Stimulated activated effector memory CD8-positive, alpha-beta T cell treated with anti-CD3 and anti-CD28 coated beads, Interleukin-12 subunit alpha, Interleukin-12 subunit beta, amount 100 ng/mL, for 72 hours (primary cell): ENCODE measurements at regions not wholly inside any gene's neighbourhood (a gene's known extent, or its start where the extent isn't known, plus 50 kb on each side); places are given as distances from the start of the nearest gene placed in this dataset.

ENCODE experiments used
- ATAC-seq: fragments of 150-1000 bp; cut with Tn5 transposase; 2 replicates; pipeline ENCODE4 v1.10.0; 2021
- DNase-seq, 2 donors: peaks; one replicate each; pipeline ENCODE4 v3.0.0; 2021 to 2022; ENCODE audit warnings: low spot score in 2 of 2
- H3K27ac Mint-ChIP-seq: one replicate; pipeline ENCODE4 v1.8.0; 2022; ENCODE audit warnings: mild to moderate bottlenecking, mixed read lengths
- H3K36me3 Mint-ChIP-seq: one replicate; pipeline ENCODE4 v1.8.0; 2022; ENCODE audit warnings: mild to moderate bottlenecking, mixed read lengths
- H3K4me1 Mint-ChIP-seq: one replicate; pipeline ENCODE4 v1.8.0; 2022; ENCODE audit warnings: mixed read lengths
- H3K4me3 Mint-ChIP-seq: one replicate; pipeline ENCODE4 v1.8.0; 2022; ENCODE audit warnings: mild to moderate bottlenecking, mixed read lengths
- H3K9me3 Mint-ChIP-seq: one replicate; pipeline ENCODE4 v1.8.0; 2022; ENCODE audit warnings: mixed read lengths

DNA sequence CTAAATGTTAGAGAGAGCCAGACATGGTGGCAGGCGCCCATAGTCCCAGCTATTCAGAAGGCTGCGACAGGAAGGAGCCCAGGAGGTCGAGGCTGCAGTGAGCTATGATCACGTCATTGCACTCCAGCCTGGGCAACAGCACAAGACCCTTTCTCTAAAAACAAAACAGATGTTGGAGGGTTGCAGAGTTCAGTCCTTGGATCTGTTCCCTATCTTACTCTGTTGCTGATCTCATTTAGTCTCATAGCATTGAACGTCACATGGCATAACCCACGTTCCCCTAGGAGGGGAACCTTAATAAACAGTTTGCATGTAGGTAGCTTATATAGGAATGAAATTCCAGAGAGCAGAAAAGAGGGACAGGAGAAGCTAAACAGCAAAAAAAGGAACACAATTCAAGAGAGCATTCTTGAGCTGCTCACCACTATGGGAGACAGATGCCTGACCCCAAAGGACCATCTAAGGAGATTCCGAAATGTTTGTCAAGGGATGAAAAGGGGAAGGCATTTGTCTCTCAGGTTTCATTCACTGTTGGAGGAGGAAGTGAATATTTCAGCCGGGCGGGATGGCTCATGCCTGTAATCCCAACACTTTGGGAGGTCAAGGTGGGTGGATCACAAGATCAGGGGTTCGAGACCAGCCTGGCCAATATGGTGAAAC is 54.6 kb upstream of the PIM1 start:
- Mint-ChIP-seq H3K9me3 (no peaks in the 10 kb centered on the region), H3K4me3 (no peak overlapping the region), H3K27ac (no peak overlapping the region), H3K36me3 (peaks cover 10% of the 10 kb centered on the region), H3K4me1 (peaks cover 7% of the 10 kb centered on the region)
- no peak for ATAC-seq
- DNase-seq, result no peak

DNA sequence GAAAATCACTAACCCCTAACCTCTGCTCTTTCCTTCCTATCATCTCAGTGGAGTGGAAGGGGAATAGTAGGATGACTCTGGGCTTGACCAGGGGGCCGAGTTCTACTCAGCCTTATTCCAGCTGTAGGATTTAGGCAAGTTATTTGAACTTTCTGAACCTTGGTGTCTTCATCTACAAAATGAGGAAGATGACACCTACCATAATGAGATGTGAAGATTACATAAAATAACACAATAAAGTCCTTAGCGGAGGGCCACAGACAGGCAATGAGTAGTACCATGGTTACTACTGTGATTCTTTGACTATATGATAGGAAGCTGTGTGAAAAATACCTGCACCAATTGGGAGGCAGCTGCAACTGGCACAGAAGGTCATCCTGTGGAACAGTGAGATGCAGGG is 53.6 kb upstream of the PIM1 start:
- Mint-ChIP-seq H3K4me1 (no peaks in the 10 kb centered on the region), H3K9me3 (no peaks in the 10 kb centered on the region), H3K27ac (no peak overlapping the region), H3K36me3 (peaks cover 4% of the 10 kb centered on the region), H3K4me3 (no peak overlapping the region)
- ATAC-seq, result no peak
- DNase-seq, result no peak

DNA sequence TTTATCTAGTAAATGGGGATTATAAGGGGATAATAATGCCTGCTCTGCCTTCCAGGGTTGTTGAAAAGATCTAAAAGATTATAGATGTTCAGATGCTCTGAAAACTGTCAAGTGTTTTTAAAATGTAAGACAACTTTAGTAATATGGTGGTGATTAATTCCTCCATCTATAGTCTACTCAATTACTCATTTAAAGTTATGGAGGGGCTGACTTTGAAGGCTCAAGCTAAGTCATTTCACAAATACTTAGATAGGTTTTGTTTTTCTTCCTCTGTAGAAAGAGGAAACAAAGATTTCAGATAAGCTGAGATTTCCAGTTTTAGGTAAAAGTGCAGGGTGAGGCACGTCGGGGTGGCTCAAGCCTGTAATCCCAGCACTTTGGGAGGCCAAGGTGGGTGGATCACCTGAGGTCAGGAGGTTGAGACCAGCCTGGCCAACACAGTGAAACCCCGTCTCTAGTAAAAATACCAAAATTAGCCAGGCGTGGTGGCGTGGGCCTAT is 50.5 kb upstream of the PIM1 start:
- Mint-ChIP-seq H3K36me3 (no peaks in the 10 kb centered on the region), H3K4me1 (no peaks in the 10 kb centered on the region), H3K27ac (no peak overlapping the region), H3K4me3 (no peak overlapping the region), H3K9me3 (no peaks in the 10 kb centered on the region)
- no peak for ATAC-seq
- no peak for DNase-seq
